BE2C (cell line): ENCODE measurements at regions not wholly inside any gene's neighbourhood (a gene's known extent, or its start where the extent isn't known, plus 50 kb on each side); places are given as distances from the start of the nearest gene placed in this dataset.
A peak's percentile ranks its signal among the peaks of the same experiment; 100 is the strongest.

Experiments used
- DNase-seq: peaks from one replicate; pipeline ENCODE4 v3.0.0-alpha.2; 2020
- H3K27me3 ChIP-seq: fragments of 250-450 bp; sonication (Bioruptor Pico); 2 replicates; pipeline ENCODE4 v1.5.1; 2020; ENCODE audit warnings: mild to moderate bottlenecking
- H3K36me3 ChIP-seq: fragments of 250-450 bp; sonication (Bioruptor Pico); 2 replicates; pipeline ENCODE4 v1.5.1; 2020; ENCODE audit warnings: mild to moderate bottlenecking
- H3K4me1 ChIP-seq: fragments of 250-450 bp; sonication (Bioruptor Pico); 2 replicates; pipeline ENCODE4 v1.5.1; 2020
- H3K4me3 ChIP-seq: 2 replicates; pipeline ENCODE4 v1.5.1; 2011; ENCODE audit warnings: low read depth, low read length
- H3K9me3 ChIP-seq: fragments of 250-450 bp; sonication (Bioruptor Pico); 2 replicates; pipeline ENCODE4 v1.5.1; 2020
- CTCF ChIP-seq: IDR thresholded peaks from 2 replicates; pipeline ENCODE4 v1.5.1; 2012; ENCODE audit warnings: mild to moderate bottlenecking, low read depth, low read length

- H3K4me3 ChIP-seq, result no peak overlapping the region
- TF ChIP-seq CTCF, result no peak
- H3K9me3 ChIP-seq, result no peaks in the 10 kb centered on the region
- H3K36me3 ChIP-seq, result no peaks in the 10 kb centered on the region
- no peak for DNase-seq
- H3K4me1 ChIP-seq, result no peaks in the 10 kb centered on the region
- no peaks in the 10 kb centered on the region for H3K27me3 ChIP-seq
These were observed 242.0 kb upstream of the RBFOX1 start for GRCh38 chr16:7090628-7091115.

- H3K4me3 ChIP-seq, result no peak overlapping the region
- no peak for TF ChIP-seq CTCF
- no peaks in the 10 kb centered on the region for H3K4me1 ChIP-seq
- H3K36me3 ChIP-seq, result no peaks in the 10 kb centered on the region
- DNase-seq, result no peak
- no peaks in the 10 kb centered on the region for H3K27me3 ChIP-seq
- H3K9me3 ChIP-seq, result no peaks in the 10 kb centered on the region
These were observed 242.9 kb upstream of the RBFOX1 start for GRCh38 chr16:7089751-7090150.

GRCh38 chr16:7088711-7089110, 243.9 kb upstream of the RBFOX1 start:
- no peaks in the 10 kb centered on the region for H3K9me3 ChIP-seq
- no peak overlapping the region for H3K4me3 ChIP-seq
- TF ChIP-seq CTCF, result no peak
- H3K27me3 ChIP-seq, result no peaks in the 10 kb centered on the region
- H3K4me1 ChIP-seq, result no peaks in the 10 kb centered on the region
- DNase-seq, result no peak
- H3K36me3 ChIP-seq, result no peaks in the 10 kb centered on the region

GRCh38 chr16:7086822-7087616, 245.6 kb upstream of the RBFOX1 start:
- Histone ChIP-seq H3K36me3 (no peaks in the 10 kb centered on the region), H3K27me3 (no peaks in the 10 kb centered on the region), H3K4me1 (no peaks in the 10 kb centered on the region), H3K4me3 (no peak overlapping the region), H3K9me3 (no peaks in the 10 kb centered on the region)
- DNase-seq, result peak; percentile 19
- TF ChIP-seq CTCF, result no peak

GRCh38 chr16:7085776-7086175, 246.9 kb upstream of the RBFOX1 start:
- TF ChIP-seq CTCF, result no peak
- no peaks in the 10 kb centered on the region for H3K9me3 ChIP-seq
- no peaks in the 10 kb centered on the region for H3K27me3 ChIP-seq
- H3K4me1 ChIP-seq, result no peaks in the 10 kb centered on the region
- H3K36me3 ChIP-seq, result no peaks in the 10 kb centered on the region
- H3K4me3 ChIP-seq, result no peak overlapping the region
- no peak for DNase-seq

GRCh38 chr16:7083096-7083495, 249.5 kb upstream of the RBFOX1 start:
- H3K36me3 ChIP-seq, result no peaks in the 10 kb centered on the region
- no peaks in the 10 kb centered on the region for H3K4me1 ChIP-seq
- DNase-seq, result no peak
- no peaks in the 10 kb centered on the region for H3K9me3 ChIP-seq
- no peaks in the 10 kb centered on the region for H3K27me3 ChIP-seq
- TF ChIP-seq CTCF, result no peak
- no peak overlapping the region for H3K4me3 ChIP-seq
